Activated CD4-positive, alpha-beta memory T cell treated with anti-CD3 and anti-CD28 coated beads for 36 hours (primary cell): ENCODE measurements at regions not wholly inside any gene's neighbourhood (a gene's known extent, or its start where the extent isn't known, plus 50 kb on each side); places are given as distances from the start of the nearest gene placed in this dataset.

ENCODE experiments used
- CTCF ChIA-PET: fragments of 350-600 bp; sonication (Branson Sonifier 250); formaldehyde crosslinking; loops from one replicate; lab custom pipeline; 2021; ENCODE audit warnings: antibody characterized with exemption, inconsistent platforms; lab: Charles Lee
- POLR2A ChIA-PET: fragments of 350-600 bp; sonication (Branson Sonifier 250); formaldehyde crosslinking; loops from one replicate; lab custom pipeline; 2021; ENCODE audit warnings: antibody characterized with exemption; lab: Charles Lee
- DNase-seq: peaks from one replicate; pipeline ENCODE4 v3.0.0-alpha.2; 2020
- H3K27ac Mint-ChIP-seq: one replicate; pipeline ENCODE4 v1.8.0; 2021; ENCODE audit warnings: mixed read lengths
- H3K27me3 Mint-ChIP-seq: one replicate; pipeline ENCODE4 v1.8.0; 2021; ENCODE audit warnings: mixed read lengths
- H3K36me3 Mint-ChIP-seq: one replicate; pipeline ENCODE4 v1.8.0; 2021; ENCODE audit warnings: mixed read lengths
- H3K4me1 Mint-ChIP-seq: one replicate; pipeline ENCODE4 v1.8.0; 2021; ENCODE audit warnings: low read depth, mixed read lengths
- H3K4me3 Mint-ChIP-seq: one replicate; pipeline ENCODE4 v1.8.0; 2021; ENCODE audit warnings: mild to moderate bottlenecking, mixed read lengths
- H3K9me3 Mint-ChIP-seq: one replicate; pipeline ENCODE4 v1.8.0; 2021; ENCODE audit warnings: mixed read lengths
- intact Hi-C: fragments of 100-400 bp; cut with micrococcal nuclease; formaldehyde crosslinking; loops from one replicate; pipeline ENCODE4 v1.15.1; 2023

GRCh38 chr2:16000642-16001041, 60.3 kb downstream of the MYCN start:
- Mint-ChIP-seq H3K4me3 (no peak overlapping the region), H3K9me3 (no peaks in the 10 kb centered on the region), H3K27ac (no peak overlapping the region), H3K27me3 (peaks cover 4% of the 10 kb centered on the region), H3K4me1 (no peaks in the 10 kb centered on the region), H3K36me3 (no peaks in the 10 kb centered on the region)
- CTCF ChIA-PET = no interaction called here
- POLR2A ChIA-PET = no interaction called here
- no peak for DNase-seq
- intact Hi-C loops = no loop called here

GRCh38 chr2:15999596-16000469, 59.5 kb downstream of the MYCN start:
- ChIA-PET CTCF (no interaction called here), POLR2A (no interaction called here)
- no peaks in the 10 kb centered on the region for H3K9me3 Mint-ChIP-seq
- H3K4me1 Mint-ChIP-seq = no peaks in the 10 kb centered on the region
- H3K4me3 Mint-ChIP-seq = no peak overlapping the region
- peaks cover 4% of the 10 kb centered on the region for H3K27me3 Mint-ChIP-seq
- no peak overlapping the region for H3K27ac Mint-ChIP-seq
- DNase-seq = no peak
- H3K36me3 Mint-ChIP-seq = no peaks in the 10 kb centered on the region
- intact Hi-C loops = no loop called here

GRCh38 chr2:15997728-15998280, 57.5 kb downstream of the MYCN start:
- Mint-ChIP-seq H3K4me1 (no peaks in the 10 kb centered on the region), H3K27ac (no peak overlapping the region), H3K27me3 (peaks cover 1% of the 10 kb centered on the region), H3K4me3 (no peak overlapping the region), H3K36me3 (no peaks in the 10 kb centered on the region), H3K9me3 (no peaks in the 10 kb centered on the region)
- POLR2A ChIA-PET = no interaction called here
- intact Hi-C loops = no loop called here
- CTCF ChIA-PET = no interaction called here
- no peak for DNase-seq

GRCh38 chr2:15996536-15997423, 56.4 kb downstream of the MYCN start:
- CTCF ChIA-PET = no interaction called here
- POLR2A ChIA-PET = no interaction called here
- Mint-ChIP-seq H3K36me3 (no peaks in the 10 kb centered on the region), H3K27ac (no peak overlapping the region), H3K4me3 (no peak overlapping the region), H3K9me3 (no peaks in the 10 kb centered on the region), H3K4me1 (no peaks in the 10 kb centered on the region), H3K27me3 (no peaks in the 10 kb centered on the region)
- DNase-seq = no peak
- intact Hi-C loops = no loop called here
